ENCODE measurements at regions not wholly inside any gene's neighbourhood (a gene's known extent, or its start where the extent isn't known, plus 50 kb on each side); places are given as distances from the start of the nearest gene placed in this dataset.

DNA sequence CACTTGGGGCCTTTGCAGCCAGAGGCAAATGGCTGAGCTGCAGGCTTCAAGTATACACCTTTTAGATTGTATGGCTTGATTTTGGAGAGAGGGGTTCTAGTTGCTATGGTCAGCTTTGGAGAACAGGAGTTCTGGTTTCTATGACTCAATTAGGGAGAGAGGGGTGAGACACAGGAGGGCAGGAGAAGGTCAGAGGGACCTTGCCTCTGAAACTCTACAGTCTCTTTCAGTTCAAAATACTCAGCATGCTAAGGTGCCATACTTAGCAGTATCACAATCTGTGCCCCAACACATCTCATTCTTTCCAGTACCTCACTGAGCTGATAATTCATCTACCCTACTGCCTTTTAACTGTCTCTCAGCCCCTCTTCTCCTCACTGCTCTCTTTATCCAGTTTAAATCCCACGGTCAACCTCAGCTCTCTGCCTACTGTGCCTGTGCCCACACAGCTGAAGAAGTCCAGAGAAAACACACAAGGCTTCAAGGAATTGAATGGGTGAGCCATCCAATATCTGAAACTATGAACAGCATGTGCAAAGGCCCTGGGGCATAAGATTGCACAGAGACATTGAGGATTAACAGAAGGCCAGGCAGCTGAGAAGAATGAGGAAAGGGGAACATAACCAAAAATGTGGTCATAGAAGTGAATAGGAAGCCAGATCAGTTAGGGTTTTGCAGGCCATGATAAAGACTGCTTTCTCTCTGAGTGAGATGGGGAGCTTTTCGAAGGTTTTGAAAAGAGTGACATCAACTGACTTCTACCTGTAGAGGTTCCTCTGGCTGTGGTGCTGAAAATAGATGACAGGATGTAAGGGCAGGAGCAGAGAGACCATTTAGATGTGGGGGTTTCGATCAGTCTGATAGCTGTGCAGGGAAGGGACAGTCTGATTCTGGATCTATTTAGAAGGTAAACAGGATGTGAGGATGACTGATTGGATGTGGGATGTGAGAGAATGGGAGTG lies 54.5 kb upstream of the C3orf80 start:
- TF ChIP-seq, protein P1, sequence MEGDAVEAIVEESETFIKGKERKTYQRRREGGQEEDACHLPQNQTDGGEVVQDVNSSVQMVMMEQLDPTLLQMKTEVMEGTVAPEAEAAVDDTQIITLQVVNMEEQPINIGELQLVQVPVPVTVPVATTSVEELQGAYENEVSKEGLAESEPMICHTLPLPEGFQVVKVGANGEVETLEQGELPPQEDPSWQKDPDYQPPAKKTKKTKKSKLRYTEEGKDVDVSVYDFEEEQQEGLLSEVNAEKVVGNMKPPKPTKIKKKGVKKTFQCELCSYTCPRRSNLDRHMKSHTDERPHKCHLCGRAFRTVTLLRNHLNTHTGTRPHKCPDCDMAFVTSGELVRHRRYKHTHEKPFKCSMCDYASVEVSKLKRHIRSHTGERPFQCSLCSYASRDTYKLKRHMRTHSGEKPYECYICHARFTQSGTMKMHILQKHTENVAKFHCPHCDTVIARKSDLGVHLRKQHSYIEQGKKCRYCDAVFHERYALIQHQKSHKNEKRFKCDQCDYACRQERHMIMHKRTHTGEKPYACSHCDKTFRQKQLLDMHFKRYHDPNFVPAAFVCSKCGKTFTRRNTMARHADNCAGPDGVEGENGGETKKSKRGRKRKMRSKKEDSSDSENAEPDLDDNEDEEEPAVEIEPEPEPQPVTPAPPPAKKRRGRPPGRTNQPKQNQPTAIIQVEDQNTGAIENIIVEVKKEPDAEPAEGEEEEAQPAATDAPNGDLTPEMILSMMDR (IDR thresholded peaks at IDR 0.05): no peak
- TF ChIP-seq SREBF2 (IDR thresholded peaks at IDR 0.05): no peak
- TF ChIP-seq POLR2A (IDR thresholded peaks at IDR 0.05; ENCODE audit: low read length): no peak
- no peak for TF ChIP-seq RAD21 (conservative IDR thresholded peaks at IDR 0.05 in 1 of 2, IDR thresholded peaks at IDR 0.05 in 1 of 2)
- no peak for TF ChIP-seq CEBPB (IDR thresholded peaks at IDR 0.05)
- TF ChIP-seq MAX (IDR thresholded peaks at IDR 0.05): no peak
- TF ChIP-seq MAZ (IDR thresholded peaks at IDR 0.05; ENCODE audit: borderline replicate concordance, low read depth, low read length): no peak
- no peak for TF ChIP-seq CBX2 (IDR thresholded peaks at IDR 0.05; ENCODE audit: borderline replicate concordance, low read depth)
